ENCODE measurements at regions not wholly inside any gene's neighbourhood (a gene's known extent, or its start where the extent isn't known, plus 50 kb on each side); places are given as distances from the start of the nearest gene placed in this dataset.

DNA sequence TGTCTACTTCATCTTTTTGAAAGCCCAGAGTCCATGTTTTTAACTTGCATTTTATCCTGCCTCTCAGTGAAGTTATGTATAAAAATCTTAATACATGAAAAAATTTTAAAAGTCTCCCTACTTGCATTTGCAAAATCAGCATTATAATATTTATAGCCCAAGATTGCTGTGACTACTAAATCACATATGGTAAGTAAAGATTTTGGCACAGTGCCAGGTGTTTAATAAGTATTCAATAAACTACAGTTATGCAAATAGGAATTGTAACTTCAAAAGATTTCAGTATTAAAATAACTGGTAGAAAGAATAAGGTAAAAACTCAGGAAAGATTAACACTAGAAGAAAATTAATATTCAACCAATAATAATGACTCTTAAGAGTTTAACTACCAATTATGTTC is 641.7 kb downstream of the LRRIQ3 start:
- TF ChIP-seq SUZ12 (IDR thresholded peaks at IDR 0.05; ENCODE audit: extremely low read depth, insufficient read depth, insufficient read length), result no peak
- TF ChIP-seq ZNF274 (IDR thresholded peaks at IDR 0.05; ENCODE audit: low read depth, low read length), result no peak

All from NT2/D1 (cell line).